Keratinocyte (primary cell): ENCODE measurements at regions not wholly inside any gene's neighbourhood (a gene's known extent, or its start where the extent isn't known, plus 50 kb on each side); places are given as distances from the start of the nearest gene placed in this dataset.

ENCODE experiments used
- EZH2 ChIP-seq: IDR thresholded peaks from one replicate; pipeline ENCODE4 v1.6.1; 2012; ENCODE audit warnings: inconsistent platforms, mild to moderate bottlenecking, low read length, moderate library complexity
- TF ChIP-seq, protein P1 (sequence below), 3 experiments: IDR thresholded peaks in 1 of 3; conservative IDR thresholded peaks in 1 of 3; optimal IDR thresholded peaks in 1 of 3; 2 replicates in 2 of 3; 3 replicates in 1 of 3; pipeline versions ENCODE3 to v1.5.1; 2011; ENCODE audit warnings: low read length in 3 of 3, mild to moderate bottlenecking in 3 of 3, moderate library complexity in 2 of 3, control low read depth in 1 of 3, inconsistent platforms in 1 of 3; ENCODE audit not compliant: insufficient read depth in 2 of 3; ENCODE audit errors: extremely low read depth in 1 of 3

DNA sequence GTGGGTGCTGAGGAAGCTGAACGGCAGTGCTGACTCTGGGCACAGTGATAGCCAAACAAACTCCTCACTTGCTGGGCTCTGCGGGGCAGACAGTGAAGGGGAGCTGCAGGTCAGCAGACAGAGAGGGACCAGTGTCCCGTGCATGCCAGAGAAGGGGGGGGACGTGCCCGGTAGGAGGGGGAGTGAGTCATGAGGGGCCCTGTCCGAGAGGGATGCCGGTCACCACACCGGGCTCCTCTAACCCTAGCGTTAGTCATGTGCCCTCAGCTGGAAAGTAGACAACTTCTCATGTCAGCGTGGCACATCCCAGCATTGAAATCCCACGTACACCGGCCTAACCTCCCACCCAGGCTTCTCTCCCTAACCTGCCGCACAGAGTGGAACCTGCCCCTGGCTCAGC, 117.1 kb upstream of the DPP6 start:
- TF ChIP-seq, protein P1, sequence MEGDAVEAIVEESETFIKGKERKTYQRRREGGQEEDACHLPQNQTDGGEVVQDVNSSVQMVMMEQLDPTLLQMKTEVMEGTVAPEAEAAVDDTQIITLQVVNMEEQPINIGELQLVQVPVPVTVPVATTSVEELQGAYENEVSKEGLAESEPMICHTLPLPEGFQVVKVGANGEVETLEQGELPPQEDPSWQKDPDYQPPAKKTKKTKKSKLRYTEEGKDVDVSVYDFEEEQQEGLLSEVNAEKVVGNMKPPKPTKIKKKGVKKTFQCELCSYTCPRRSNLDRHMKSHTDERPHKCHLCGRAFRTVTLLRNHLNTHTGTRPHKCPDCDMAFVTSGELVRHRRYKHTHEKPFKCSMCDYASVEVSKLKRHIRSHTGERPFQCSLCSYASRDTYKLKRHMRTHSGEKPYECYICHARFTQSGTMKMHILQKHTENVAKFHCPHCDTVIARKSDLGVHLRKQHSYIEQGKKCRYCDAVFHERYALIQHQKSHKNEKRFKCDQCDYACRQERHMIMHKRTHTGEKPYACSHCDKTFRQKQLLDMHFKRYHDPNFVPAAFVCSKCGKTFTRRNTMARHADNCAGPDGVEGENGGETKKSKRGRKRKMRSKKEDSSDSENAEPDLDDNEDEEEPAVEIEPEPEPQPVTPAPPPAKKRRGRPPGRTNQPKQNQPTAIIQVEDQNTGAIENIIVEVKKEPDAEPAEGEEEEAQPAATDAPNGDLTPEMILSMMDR (optimal IDR thresholded peaks at IDR 0.05 in 1 of 3, IDR thresholded peaks at IDR 0.05 in 1 of 3, conservative IDR thresholded peaks at IDR 0.05 in 1 of 3; ENCODE audit: extremely low read depth in 1 of 3, insufficient read depth in 2 of 3, low read length in 3 of 3) = no peak
- TF ChIP-seq EZH2 = no peak
